GM04503 (cell line): ENCODE measurements at regions not wholly inside any gene's neighbourhood (a gene's known extent, or its start where the extent isn't known, plus 50 kb on each side); places are given as distances from the start of the nearest gene placed in this dataset.
"Not testable (repeated sequence)": the region's sequence is repeated elsewhere in the genome, so short reads cannot be mapped to it uniquely, and the experiment has no call there.

ENCODE experiments used
- DNase-seq: peaks from one replicate; pipeline ENCODE4 v3.0.0-alpha.2; 2012; ENCODE audit warnings: low read depth

GRCh38 chr11:69869311-69869939, 50.2 kb upstream of the FGF3 start:
- DNase-seq = no peak

- DNase-seq = no peak
Measured at GRCh38 chr11:69870766-69871165, 51.5 kb upstream of the FGF3 start.

- no peak for DNase-seq
Measured at GRCh38 chr11:69873166-69874077, 54.2 kb upstream of the FGF3 start.

- no peak for DNase-seq
Measured at GRCh38 chr11:69874178-69874983, 55.2 kb upstream of the FGF3 start.

- no peak for DNase-seq
Measured at GRCh38 chr11:69874984-69875624, 55.9 kb upstream of the FGF3 start.

- no peak for DNase-seq
Measured at GRCh38 chr11:69876013-69876412, 56.8 kb upstream of the FGF3 start.

- no peak for DNase-seq
Measured at GRCh38 chr11:69877235-69877634, 58.0 kb upstream of the FGF3 start.

- DNase-seq = not testable (repeated sequence)
Measured at GRCh38 chr11:69877704-69878103, 58.5 kb upstream of the FGF3 start.

GRCh38 chr11:69878144-69878883, 59.1 kb upstream of the FGF3 start:
- no peak for DNase-seq

GRCh38 chr11:69878927-69879728, 59.9 kb upstream of the FGF3 start:
- DNase-seq = no peak

- no peak for DNase-seq
Measured at GRCh38 chr11:69879729-69880005, 60.5 kb upstream of the FGF3 start.

- no peak for DNase-seq
Measured at GRCh38 chr11:69880041-69880825, 61.0 kb upstream of the FGF3 start.

GRCh38 chr11:69880826-69881445, 61.7 kb upstream of the FGF3 start:
- DNase-seq = no peak

- DNase-seq = no peak
Measured at GRCh38 chr11:69881467-69882269, 62.5 kb upstream of the FGF3 start.

GRCh38 chr11:69882270-69882608, 63.0 kb upstream of the FGF3 start:
- no peak for DNase-seq

- DNase-seq = no peak
Measured at GRCh38 chr11:69883292-69884255, 64.4 kb upstream of the FGF3 start.

GRCh38 chr11:69884286-69884685, 65.1 kb upstream of the FGF3 start:
- no peak for DNase-seq

GRCh38 chr11:69884751-69885150, 65.5 kb upstream of the FGF3 start:
- DNase-seq = no peak
